Ascending aorta (tissue), 2 donors: ENCODE measurements at regions not wholly inside any gene's neighbourhood (a gene's known extent, or its start where the extent isn't known, plus 50 kb on each side); places are given as distances from the start of the nearest gene placed in this dataset.
A peak's percentile ranks its signal among the peaks of the same experiment; 100 is the strongest.
"Not testable (repeated sequence)": the region's sequence is repeated elsewhere in the genome, so short reads cannot be mapped to it uniquely, and the experiment has no call there.

Experiments used
- DNase-seq, 2 donors: peaks; one replicate each; pipeline ENCODE4 v3.0.0-alpha.2; 2019; ENCODE audit warnings: low spot score in 2 of 2
- H3K27ac ChIP-seq, 2 donors: fragments of 200-600 bp; sonication (generic); one replicate each; pipeline ENCODE4 v1.5.1; 2016 to 2017; ENCODE audit warnings: mild to moderate bottlenecking in 1 of 2
- H3K27me3 ChIP-seq: fragments of 200-600 bp; sonication (generic); one replicate; pipeline ENCODE4 v1.5.1; 2017
- H3K36me3 ChIP-seq, 2 donors: fragments of 200-600 bp; sonication (generic); one replicate each; pipeline ENCODE4 v1.5.1; 2016
- H3K4me1 ChIP-seq, 2 donors: fragments of 200-600 bp; sonication (generic); one replicate each; pipeline ENCODE4 v1.5.1; 2016 to 2017; ENCODE audit warnings: mild to moderate bottlenecking in 1 of 2
- H3K4me3 ChIP-seq, 2 donors: fragments of 200-600 bp; sonication (generic); one replicate each; pipeline ENCODE4 v1.5.1; 2016 to 2017; ENCODE audit warnings: mild to moderate bottlenecking in 1 of 2
- H3K9me3 ChIP-seq, 2 donors: fragments of 200-600 bp; sonication (generic); one replicate each; pipeline ENCODE4 v1.5.1; 2016
- intact Hi-C: fragments of 100-400 bp; cut with DNase I; formaldehyde crosslinking; loops from one replicate; pipeline ENCODE4 v1.15.1; 2023
- TF ChIP-seq, protein P1 (sequence below), 3 experiments: fragments of 200-600 bp in 2 of 3; fragments of 450-650 bp in 1 of 3; sonication (generic) in 2 of 3; IDR thresholded peaks; one replicate each; pipeline ENCODE4 v1.5.1; 2016 to 2019; ENCODE audit warnings: antibody characterized with exemption in 3 of 3, mild to moderate bottlenecking in 1 of 3, moderate library complexity in 1 of 3

DNA sequence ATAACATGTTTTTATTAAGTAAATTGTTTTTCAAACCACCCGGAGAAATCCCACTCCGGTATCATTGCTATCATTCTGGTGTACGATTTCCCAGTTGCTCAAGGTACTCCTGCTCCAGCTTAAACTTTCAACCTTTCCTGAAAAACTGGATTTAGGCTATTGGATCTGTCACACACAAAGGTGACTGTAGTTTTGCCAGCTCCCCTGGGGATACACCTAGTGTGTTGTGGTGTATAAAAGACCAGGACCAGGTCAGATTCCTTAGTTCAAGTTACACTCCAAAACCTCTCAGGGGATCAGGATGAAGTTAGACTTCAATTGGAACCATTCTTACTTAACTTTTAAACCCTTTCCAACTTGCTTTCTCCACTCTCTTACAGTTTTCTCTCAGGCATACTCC is 303.9 kb downstream of the NOVA1 start:
- Histone ChIP-seq H3K27me3 (no peaks in the 10 kb centered on the region), H3K27ac (no peak overlapping the region), H3K4me1 (no peaks in the 10 kb centered on the region), H3K9me3 (no peaks in the 10 kb centered on the region), H3K36me3 (no peaks in the 10 kb centered on the region), H3K4me3 (no peak overlapping the region)
- TF ChIP-seq, protein P1, sequence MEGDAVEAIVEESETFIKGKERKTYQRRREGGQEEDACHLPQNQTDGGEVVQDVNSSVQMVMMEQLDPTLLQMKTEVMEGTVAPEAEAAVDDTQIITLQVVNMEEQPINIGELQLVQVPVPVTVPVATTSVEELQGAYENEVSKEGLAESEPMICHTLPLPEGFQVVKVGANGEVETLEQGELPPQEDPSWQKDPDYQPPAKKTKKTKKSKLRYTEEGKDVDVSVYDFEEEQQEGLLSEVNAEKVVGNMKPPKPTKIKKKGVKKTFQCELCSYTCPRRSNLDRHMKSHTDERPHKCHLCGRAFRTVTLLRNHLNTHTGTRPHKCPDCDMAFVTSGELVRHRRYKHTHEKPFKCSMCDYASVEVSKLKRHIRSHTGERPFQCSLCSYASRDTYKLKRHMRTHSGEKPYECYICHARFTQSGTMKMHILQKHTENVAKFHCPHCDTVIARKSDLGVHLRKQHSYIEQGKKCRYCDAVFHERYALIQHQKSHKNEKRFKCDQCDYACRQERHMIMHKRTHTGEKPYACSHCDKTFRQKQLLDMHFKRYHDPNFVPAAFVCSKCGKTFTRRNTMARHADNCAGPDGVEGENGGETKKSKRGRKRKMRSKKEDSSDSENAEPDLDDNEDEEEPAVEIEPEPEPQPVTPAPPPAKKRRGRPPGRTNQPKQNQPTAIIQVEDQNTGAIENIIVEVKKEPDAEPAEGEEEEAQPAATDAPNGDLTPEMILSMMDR (IDR thresholded peaks at IDR 0.05), result no peak
- intact Hi-C loops, result no loop called here
- no peak for DNase-seq

DNA sequence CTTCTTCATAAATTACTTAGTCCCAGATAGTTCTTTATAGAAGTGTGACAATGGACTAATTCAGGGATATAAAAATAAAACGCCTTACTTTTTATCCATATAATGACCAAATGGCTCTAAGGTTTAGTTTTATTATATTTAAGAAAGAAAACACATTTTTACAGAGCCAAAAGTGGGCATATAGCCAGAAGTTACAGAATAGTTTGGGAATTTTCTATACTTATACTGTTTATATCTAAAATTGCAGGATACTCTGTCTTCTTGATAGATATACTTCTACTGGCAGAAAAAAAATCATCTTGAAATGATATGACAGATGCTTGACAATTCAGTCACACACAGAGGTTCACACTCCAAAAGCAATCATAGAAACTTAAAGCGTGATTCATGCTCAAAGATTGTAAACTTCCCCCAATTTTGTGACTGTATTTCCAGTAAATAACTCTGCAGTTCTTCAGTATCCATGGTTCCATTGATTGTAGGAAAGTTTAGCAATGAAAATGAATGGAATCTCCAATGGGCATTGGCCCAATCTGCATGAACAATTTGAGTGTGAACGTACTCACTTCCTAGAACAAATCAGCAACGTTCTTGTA is 307.8 kb downstream of the NOVA1 start:
- TF ChIP-seq, protein P1 (IDR thresholded peaks at IDR 0.05), result no peak
- Histone ChIP-seq H3K36me3 (no peaks in the 10 kb centered on the region), H3K27ac (no peak overlapping the region), H3K27me3 (no peaks in the 10 kb centered on the region), H3K4me3 (no peak overlapping the region), H3K4me1 (no peaks in the 10 kb centered on the region), H3K9me3 (no peaks in the 10 kb centered on the region)
- DNase-seq, result no peak
- intact Hi-C loops, result no loop called here

DNA sequence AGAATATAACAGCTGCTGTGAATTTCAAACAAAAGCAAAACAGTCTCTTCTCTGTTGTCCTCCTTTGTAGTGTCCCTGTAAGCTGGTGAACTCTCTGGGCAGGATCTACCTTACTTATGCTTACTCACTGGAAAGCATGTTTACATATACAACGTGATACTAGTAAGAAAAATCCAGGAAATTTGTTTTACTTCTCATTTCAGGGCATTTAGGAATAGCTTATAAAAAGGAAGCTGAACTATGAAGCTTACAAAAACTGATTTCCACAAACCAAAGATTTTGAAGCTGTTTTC is 311.0 kb downstream of the NOVA1 start:
- H3K27ac ChIP-seq, result no peak overlapping the region
- no peaks in the 10 kb centered on the region for H3K9me3 ChIP-seq
- no peaks in the 10 kb centered on the region for H3K27me3 ChIP-seq
- intact Hi-C loops, result no loop called here
- no peak overlapping the region for H3K4me3 ChIP-seq
- no peak for DNase-seq
- no peaks in the 10 kb centered on the region for H3K36me3 ChIP-seq
- no peaks in the 10 kb centered on the region for H3K4me1 ChIP-seq
- TF ChIP-seq, protein P1 (IDR thresholded peaks at IDR 0.05), result no peak

- TF ChIP-seq, protein P1 (IDR thresholded peaks at IDR 0.05), result no peak
- Histone ChIP-seq H3K4me1 (peaks cover 0 to under 1% of the 10 kb centered on the region in 2 donors), H3K9me3 (no peaks in the 10 kb centered on the region), H3K27ac (no peak overlapping the region), H3K4me3 (no peak overlapping the region), H3K27me3 (no peaks in the 10 kb centered on the region), H3K36me3 (no peaks in the 10 kb centered on the region)
- intact Hi-C loops, result no loop called here
- DNase-seq, result no peak
Measured at GRCh38 chr14:26286081-26286912, 311.5 kb downstream of the NOVA1 start.

DNA sequence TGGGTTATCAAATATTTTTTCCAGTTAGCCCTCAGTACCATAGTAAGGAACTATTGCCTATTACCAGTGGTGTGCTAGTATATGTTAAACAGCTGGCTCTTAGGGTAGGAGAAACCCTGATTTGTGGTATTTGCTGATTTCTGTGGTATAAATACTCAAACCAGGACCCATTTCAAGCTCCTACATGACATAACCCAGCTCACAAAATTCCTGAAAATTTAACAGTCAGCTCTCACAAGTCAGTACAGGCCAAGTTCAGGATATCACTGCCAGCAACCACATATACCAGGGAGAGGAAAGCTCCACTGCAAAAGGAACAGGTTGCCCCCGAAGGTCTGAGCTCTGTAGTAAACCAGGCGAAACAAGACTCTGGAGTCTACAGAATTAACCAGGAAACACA is 315.3 kb downstream of the NOVA1 start:
- intact Hi-C loops, result no loop called here
- H3K9me3 ChIP-seq, result no peaks in the 10 kb centered on the region
- no peak overlapping the region for H3K4me3 ChIP-seq
- H3K27me3 ChIP-seq, result no peaks in the 10 kb centered on the region
- no peak for DNase-seq
- peak overlapping the region in 1 of 2 donors; percentile 14 for H3K27ac ChIP-seq
- no peaks in the 10 kb centered on the region for H3K36me3 ChIP-seq
- H3K4me1 ChIP-seq, result peaks cover 0 to 2% of the 10 kb centered on the region in 2 donors
- TF ChIP-seq, protein P1 (IDR thresholded peaks at IDR 0.05), result no peak

GRCh38 chr14:26282011-26282410 is 315.8 kb downstream of the NOVA1 start:
- H3K27me3 ChIP-seq, H3K4me3 ChIP-seq, H3K4me1 ChIP-seq, intact Hi-C loops, H3K36me3 ChIP-seq, DNase-seq, H3K9me3 ChIP-seq: not testable (repeated sequence)
- peak overlapping the region in 1 of 2 donors; percentile 14 for H3K27ac ChIP-seq
